ENCODE measurements at regions not wholly inside any gene's neighbourhood (a gene's known extent, or its start where the extent isn't known, plus 50 kb on each side); places are given as distances from the start of the nearest gene placed in this dataset.
"Not testable (repeated sequence)": the region's sequence is repeated elsewhere in the genome, so short reads cannot be mapped to it uniquely, and the experiment has no call there.

GRCh38 chr2:203631068-203631757 is 75.2 kb upstream of the CD28 start:
- DNase-seq = no peak

- no peak for DNase-seq
Measured at GRCh38 chr2:203636588-203637470, 69.6 kb upstream of the CD28 start.

GRCh38 chr2:203637471-203638167 is 68.8 kb upstream of the CD28 start:
- no peak for DNase-seq

- not testable (repeated sequence) for DNase-seq
Measured at GRCh38 chr2:203641865-203642264, 64.6 kb upstream of the CD28 start.

GRCh38 chr2:203642841-203643240 is 63.6 kb upstream of the CD28 start:
- not testable (repeated sequence) for DNase-seq

GRCh38 chr2:203645831-203646230 is 60.6 kb upstream of the CD28 start:
- no peak for DNase-seq

- no peak for DNase-seq
Measured at GRCh38 chr2:203646266-203646864, 60.1 kb upstream of the CD28 start.

- no peak for DNase-seq
Measured at GRCh38 chr2:203646961-203647360, 59.5 kb upstream of the CD28 start.

GRCh38 chr2:203647579-203647978 is 58.9 kb upstream of the CD28 start:
- DNase-seq = no peak

- no peak for DNase-seq
Measured at GRCh38 chr2:203648273-203648672, 58.2 kb upstream of the CD28 start.

- no peak for DNase-seq
Measured at GRCh38 chr2:203649176-203649814, 57.1 kb upstream of the CD28 start.

GRCh38 chr2:203650860-203651613 is 55.4 kb upstream of the CD28 start:
- no peak for DNase-seq

- DNase-seq = no peak
Measured at GRCh38 chr2:203651621-203652020, 54.8 kb upstream of the CD28 start.

GRCh38 chr2:203654826-203655225 is 51.6 kb upstream of the CD28 start:
- no peak for DNase-seq

GRCh38 chr2:203656522-203657287 is 49.7 kb upstream of the CD28 start:
- peak; percentile 18 for DNase-seq

Measured in activated CD4-positive, alpha-beta T cell treated with anti-CD3 and anti-CD28 coated beads for 48 hours (primary cell).